H1 (cell line): ENCODE measurements at regions not wholly inside any gene's neighbourhood (a gene's known extent, or its start where the extent isn't known, plus 50 kb on each side); places are given as distances from the start of the nearest gene placed in this dataset.

Source experiments
- CTCF ChIA-PET: fragments of 300-600 bp; sonication (Branson Sonifier 250); formaldehyde crosslinking; loops from one replicate; lab custom pipeline; 2021; ENCODE audit not compliant: partially characterized antibody; lab: Charles Lee
- POLR2A ChIA-PET: fragments of 300-600 bp; sonication (Branson Sonifier 250); formaldehyde crosslinking; loops from one replicate; lab custom pipeline; 2021; ENCODE audit warnings: inconsistent platforms; ENCODE audit not compliant: partially characterized antibody; lab: Charles Lee
- DNase-seq, 2 experiments: peaks; one replicate each; pipeline versions ENCODE4 v3.0.0 to v3.0.0-alpha.2; 2010 to 2022; ENCODE audit warnings: low spot score in 2 of 2, low read depth in 1 of 2, mixed read lengths in 1 of 2
- FAIRE-seq: peaks from 2 replicates; lab custom pipeline; 2011; peaks lifted over from hg19 to GRCh38; lab: Jason Lieb, UNC
- H2AFZ ChIP-seq: 2 replicates; pipeline ENCODE4 v1.8.1; 2012; ENCODE audit warnings: low read length, inconsistent platforms
- H2AK5ac ChIP-seq: 2 replicates; pipeline ENCODE4 v1.6.1; 2013; ENCODE audit warnings: low read depth, low read length
- H2BK120ac ChIP-seq: replicated peaks from 2 replicates; pipeline ENCODE3; 2013; ENCODE audit warnings: low read depth, low read length, inconsistent platforms
- H2BK12ac ChIP-seq: 2 replicates; pipeline ENCODE4 v1.6.1; 2013; ENCODE audit warnings: low read depth, low read length
- H2BK15ac ChIP-seq: 2 replicates; pipeline ENCODE4 v1.6.1; 2013; ENCODE audit warnings: low read length
- H2BK20ac ChIP-seq: 2 replicates; pipeline ENCODE4 v1.6.1; 2013; ENCODE audit warnings: low read length
- H2BK5ac ChIP-seq: 2 replicates; pipeline ENCODE4 v1.6.1; 2013; ENCODE audit warnings: low read depth, low read length
- H3K14ac ChIP-seq: 2 replicates; pipeline ENCODE4 v1.6.1; 2013; ENCODE audit warnings: inconsistent platforms; ENCODE audit not compliant: insufficient read length
- H3K18ac ChIP-seq: 2 replicates; pipeline ENCODE4 v1.6.1; 2013; ENCODE audit warnings: low read length; ENCODE audit errors: extremely low read depth
- H3K23ac ChIP-seq: 2 replicates; pipeline ENCODE4 v1.6.1; 2013; ENCODE audit warnings: inconsistent platforms; ENCODE audit not compliant: insufficient read length
- H3K23me2 ChIP-seq: 2 replicates; pipeline ENCODE4 v1.6.1; 2013; ENCODE audit warnings: low read depth, low read length
- H3K27ac ChIP-seq: 2 replicates; pipeline ENCODE4 v1.6.1; 2011; ENCODE audit warnings: low read depth, low read length, inconsistent platforms
- H3K27me3 ChIP-seq, 4 experiments: replicated peaks in 1 of 4; 1 replicate in 1 of 4; 2 replicates in 3 of 4; pipeline versions ENCODE4 v1.6.1 to v1.8.1; 2011 to 2013; ENCODE audit warnings: low read length in 3 of 4, mild to moderate bottlenecking in 3 of 4, inconsistent platforms in 2 of 4, mixed read lengths in 2 of 4, moderate library complexity in 1 of 4; ENCODE audit not compliant: control insufficient read depth in 3 of 4, insufficient read depth in 3 of 4; ENCODE audit errors: extremely low read depth in 1 of 4
- H3K36me3 ChIP-seq, 4 experiments: 2 replicates each; pipeline versions ENCODE4 v1.6.1 to v1.8.1; 2011 to 2013; ENCODE audit warnings: mild to moderate bottlenecking in 4 of 4, low read length in 3 of 4, moderate library complexity in 2 of 4, control low read depth in 1 of 4, inconsistent platforms in 1 of 4; ENCODE audit not compliant: insufficient read depth in 4 of 4, control insufficient read depth in 2 of 4
- H3K4ac ChIP-seq: replicated peaks from 2 replicates; pipeline ENCODE3; 2013; ENCODE audit warnings: low read length, low read depth, mixed read lengths, inconsistent platforms; ENCODE audit not compliant: insufficient read length
- H3K4me1 ChIP-seq, 4 experiments: replicated peaks in 1 of 4; 1 replicate in 1 of 4; 2 replicates in 3 of 4; pipeline versions ENCODE4 v1.6.1 to v1.8.1; 2011 to 2013; ENCODE audit warnings: low read length in 3 of 4, inconsistent platforms in 2 of 4, mixed read lengths in 1 of 4; ENCODE audit not compliant: insufficient read depth in 4 of 4, control insufficient read depth in 3 of 4
- H3K4me2 ChIP-seq, 2 experiments: 2 replicates each; pipeline versions ENCODE4 v1.6.1 to v1.8.1; 2011 to 2013; ENCODE audit warnings: low read depth in 2 of 2, low read length in 2 of 2, control low read depth in 1 of 2, inconsistent platforms in 1 of 2, mild to moderate bottlenecking in 1 of 2; ENCODE audit not compliant: insufficient read depth in 1 of 2
- H3K4me3 ChIP-seq, 4 experiments: fragments of 200-600, 300-600 bp in 1 of 4; sonication (generic), shearing (Covaris generic), sonication (Bioruptor Twin) in 1 of 4; 2 replicates each; pipeline versions ENCODE4 v1.5.1 to v1.8.1; 2011 to 2016; ENCODE audit warnings: low read length in 4 of 4, low read depth in 3 of 4, control low read depth in 2 of 4, inconsistent platforms in 2 of 4, mild to moderate bottlenecking in 2 of 4, mixed read lengths in 1 of 4, moderate library complexity in 1 of 4; ENCODE audit not compliant: insufficient read depth in 2 of 4; ENCODE audit errors: extremely low read depth in 1 of 4
- H3K56ac ChIP-seq: replicated peaks from 2 replicates; pipeline ENCODE3; 2013; ENCODE audit warnings: low read depth, mild to moderate bottlenecking, mixed read lengths, low read length, inconsistent platforms; ENCODE audit not compliant: insufficient read length
- H3K79me1 ChIP-seq: 2 replicates; pipeline ENCODE4 v1.6.1; 2013; ENCODE audit warnings: low read depth, low read length, control low read depth
- H3K79me2 ChIP-seq, 2 experiments: 2 replicates each; pipeline versions ENCODE4 v1.6.1 to v1.8.1; 2012 to 2013; ENCODE audit warnings: low read length in 2 of 2, mild to moderate bottlenecking in 2 of 2, inconsistent platforms in 1 of 2; ENCODE audit not compliant: insufficient read depth in 2 of 2, control insufficient read depth in 1 of 2
- H3K9ac ChIP-seq, 4 experiments: replicated peaks in 1 of 4; 1 replicate in 1 of 4; 2 replicates in 3 of 4; pipeline versions ENCODE4 v1.6.1 to v1.8.1; 2011 to 2013; ENCODE audit warnings: low read depth in 3 of 4, low read length in 3 of 4, control low read depth in 2 of 4, mild to moderate bottlenecking in 2 of 4, moderate library complexity in 2 of 4, inconsistent platforms in 1 of 4; ENCODE audit errors: extremely low read depth in 1 of 4
- H3K9me3 ChIP-seq, 2 experiments: 2 replicates each; pipeline versions ENCODE4 v1.6.1 to v1.8.1; 2012 to 2013; ENCODE audit warnings: mild to moderate bottlenecking in 2 of 2, moderate library complexity in 2 of 2, control low read depth in 1 of 2, inconsistent platforms in 1 of 2, low read depth in 1 of 2, low read length in 1 of 2, mixed read lengths in 1 of 2; ENCODE audit not compliant: insufficient read depth in 2 of 2
- H4K20me1 ChIP-seq, 2 experiments: replicated peaks in 1 of 2; 2 replicates each; pipeline versions ENCODE3 to v1.8.1; 2011 to 2013; ENCODE audit warnings: inconsistent platforms in 2 of 2, low read length in 2 of 2, mild to moderate bottlenecking in 1 of 2; ENCODE audit not compliant: insufficient read depth in 2 of 2, control insufficient read depth in 1 of 2
- H4K5ac ChIP-seq: 2 replicates; pipeline ENCODE4 v1.6.1; 2013; ENCODE audit warnings: low read length, low read depth, mixed read lengths, inconsistent platforms; ENCODE audit not compliant: insufficient read length
- H4K8ac ChIP-seq: 2 replicates; pipeline ENCODE4 v1.8.0; 2013; ENCODE audit warnings: mild to moderate bottlenecking, moderate library complexity, low read length, inconsistent platforms; ENCODE audit not compliant: insufficient read depth; ENCODE audit errors: extremely low read depth
- H4K91ac ChIP-seq: replicated peaks from 2 replicates; pipeline ENCODE3; 2013; ENCODE audit warnings: low read length, mixed read lengths, inconsistent platforms; ENCODE audit not compliant: insufficient read length
- BRCA1 ChIP-seq: IDR thresholded peaks from 2 replicates; pipeline ENCODE4 v1.6.1; 2012; ENCODE audit warnings: low read depth, low read length, improper control_type of control experiment
- MAX ChIP-seq: IDR thresholded peaks from 2 replicates; pipeline ENCODE4 v1.6.1; 2012; ENCODE audit warnings: inconsistent platforms
- PHF8 ChIP-seq: fragments of 200-600 bp; sonication (generic); conservative IDR thresholded peaks from 2 replicates; pipeline ENCODE4 v1.7.1; 2012; ENCODE audit warnings: low read depth, mild to moderate bottlenecking, inconsistent platforms, low read length, moderate library complexity
- POU5F1 ChIP-seq: IDR thresholded peaks from 2 replicates; pipeline ENCODE4 v1.6.1; 2011; ENCODE audit warnings: low read depth, mild to moderate bottlenecking, low read length, moderate library complexity
- SP4 ChIP-seq: IDR thresholded peaks from 2 replicates; pipeline ENCODE4 v1.6.1; 2012; ENCODE audit warnings: low read length, inconsistent platforms
- WGBS, 2 experiments: shearing (Covaris generic) in 1 of 2; methylation state at CpG; one replicate each; pipeline versions ENCODE4 v1.1.6 to v1.1.7; 2013 to 2015; ENCODE audit warnings: low lambda C conversion rate in 2 of 2, mixed read lengths in 2 of 2, inconsistent platforms in 1 of 2, low coverage in 1 of 2, missing lambda C conversion rate in 1 of 2; ENCODE audit not compliant: insufficient replicate concordance in 2 of 2, insufficient coverage in 1 of 2, insufficient read length in 1 of 2; ENCODE audit errors: extremely low coverage in 1 of 2, missing lambda C conversion rate in 1 of 2; 5-methylcytosine and 5-hydroxymethylcytosine counted together

DNA sequence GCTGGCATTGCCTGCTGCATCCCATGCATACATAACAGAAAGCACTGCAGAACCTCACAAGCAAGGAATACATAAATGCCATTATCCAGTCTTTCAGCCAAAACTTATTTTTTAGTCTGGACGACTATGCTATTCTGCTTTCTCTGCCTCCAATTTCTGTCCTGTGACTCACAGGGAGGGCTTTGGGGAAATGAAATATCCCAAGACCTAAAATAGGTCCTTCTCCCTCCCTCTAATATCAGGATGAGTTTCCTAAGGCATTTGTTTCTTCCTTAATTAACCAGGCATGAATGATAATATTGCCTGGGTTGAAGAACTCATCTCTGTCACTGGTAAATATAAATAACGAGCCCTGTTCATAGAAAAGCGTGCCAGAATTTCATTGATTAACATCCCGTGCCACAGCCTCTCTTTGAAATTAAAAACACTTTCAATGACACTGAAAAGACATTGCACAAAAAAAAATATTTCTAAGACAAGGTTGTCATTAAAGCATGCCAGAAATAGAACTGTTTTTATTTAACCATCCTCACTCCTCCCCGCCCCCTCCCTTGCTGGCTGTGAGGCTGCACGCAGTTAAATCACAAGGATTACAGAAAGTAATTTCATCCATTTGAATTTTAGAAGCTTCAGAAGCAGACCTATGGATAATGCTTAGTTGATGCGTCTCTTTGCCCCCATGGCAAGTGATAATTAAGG, 103.0 kb upstream of the ANKRD1 start:
- Histone ChIP-seq H3K27ac (no peak overlapping the region), H3K79me1 (no peaks in the 10 kb centered on the region; the same call in 1 of the 2 replicates), H4K5ac (no peak overlapping the region), H3K4me3 (no peak overlapping the region), H2AK5ac (no peak overlapping the region), H2BK120ac (no peak overlapping the region), H3K27me3 (no peaks in the 10 kb centered on the region), H2BK12ac (no peak overlapping the region), H3K36me3 (no peaks in the 10 kb centered on the region), H3K56ac (no peak overlapping the region), H3K4me2 (no peak overlapping the region), H3K4ac (no peak overlapping the region), H4K8ac (no peak overlapping the region), H3K23me2 (no peaks in the 10 kb centered on the region), H3K18ac (no peak overlapping the region), H2BK20ac (no peak overlapping the region), H3K9ac (no peak overlapping the region), H2BK5ac (no peak overlapping the region), H2BK15ac (no peak overlapping the region), H4K20me1 (no peaks in the 10 kb centered on the region), H3K23ac (no peak overlapping the region), H4K91ac (no peak overlapping the region), H3K14ac (no peak overlapping the region), H2AFZ (no peak overlapping the region), H3K9me3 (no peaks in the 10 kb centered on the region), H3K79me2 (no peaks in the 10 kb centered on the region), H3K4me1 (no peaks in the 10 kb centered on the region)
- no peak for DNase-seq
- WGBS, 2 experiments, result 90% methylated on average over 7 of the region's 7 CpGs; no CpG with 5 or more reads in 1 of the 2 experiments
- FAIRE-seq, result no peak
- TF ChIP-seq PHF8 (no peak), POU5F1 (no peak), BRCA1 (no peak), MAX (no peak), SP4 (no peak)
- ChIA-PET POLR2A (no interaction called here), CTCF (interaction anchor here (0.7 to 1.1 kb wide), 2 partner anchors 18 to 228 kb away, joined by 3 read pairs; no protein-coding TSS in a partner anchor)
